ENCODE measurements at regions not wholly inside any gene's neighbourhood (a gene's known extent, or its start where the extent isn't known, plus 50 kb on each side); places are given as distances from the start of the nearest gene placed in this dataset.
"Not testable (repeated sequence)": the region's sequence is repeated elsewhere in the genome, so short reads cannot be mapped to it uniquely, and the experiment has no call there.

DNA sequence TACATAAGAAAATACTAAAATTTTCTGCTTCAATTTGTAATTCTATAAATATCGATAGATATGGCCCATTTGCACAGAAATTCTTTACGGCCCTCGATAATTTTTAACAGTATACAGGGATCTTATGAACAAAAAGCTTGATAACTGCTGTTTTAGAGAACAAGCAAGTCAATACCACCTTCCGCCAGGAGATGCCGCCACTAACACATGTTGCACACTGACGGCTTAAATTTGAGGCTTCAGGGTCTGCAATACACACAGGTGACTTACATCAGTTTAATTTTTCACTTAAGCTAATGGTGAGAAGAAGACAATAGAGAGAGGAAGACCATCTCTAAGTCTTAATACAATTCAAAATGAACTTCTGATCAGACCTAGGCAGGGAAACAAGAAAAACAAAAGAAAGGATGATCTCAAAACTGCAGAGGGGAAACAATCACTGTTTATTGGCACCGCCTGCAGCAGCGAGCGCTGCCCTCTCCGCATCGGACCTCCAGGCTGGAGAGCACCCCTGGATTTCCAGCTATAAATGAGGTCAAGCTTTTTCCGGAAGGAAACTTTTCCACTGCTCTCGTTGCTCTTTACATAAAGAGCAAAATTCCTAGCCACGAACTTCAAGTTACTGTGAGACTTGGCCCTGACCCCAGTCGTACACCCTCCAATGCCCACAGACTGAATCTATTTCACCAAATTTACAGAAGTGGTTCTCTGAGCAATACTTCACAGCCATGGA, 53.9 kb downstream of the OTOR start:
- ATAC-seq (peak; percentile 38), DNase-seq (peak in 1 of 2 donors; percentile 69)
- intact Hi-C loops (cut with DNase I, micrococcal nuclease) = loop anchor here in 1 of 2 donors (5.0 kb wide), 1 partner anchor 630 kb away; no protein-coding TSS in a partner anchor

DNA sequence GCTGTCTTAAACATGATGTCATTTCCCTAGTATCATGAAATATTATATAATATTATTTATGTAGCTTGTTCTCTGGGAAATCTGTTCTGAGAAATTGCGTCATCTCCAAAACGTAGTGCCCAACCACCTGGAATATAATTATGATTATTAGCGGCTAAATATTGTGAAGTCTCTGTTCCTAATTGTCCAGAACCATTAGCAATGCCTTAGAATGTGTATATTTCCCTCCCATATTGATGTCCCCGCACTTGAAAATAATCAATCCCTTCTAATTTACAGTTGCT, 54.4 kb downstream of the OTOR start:
- DNase-seq (no peak), ATAC-seq (no peak)
- intact Hi-C loops (cut with DNase I, micrococcal nuclease) = loop anchor here in 1 of 2 donors (5.0 kb wide), 1 partner anchor 630 kb away; no protein-coding TSS in a partner anchor

DNA sequence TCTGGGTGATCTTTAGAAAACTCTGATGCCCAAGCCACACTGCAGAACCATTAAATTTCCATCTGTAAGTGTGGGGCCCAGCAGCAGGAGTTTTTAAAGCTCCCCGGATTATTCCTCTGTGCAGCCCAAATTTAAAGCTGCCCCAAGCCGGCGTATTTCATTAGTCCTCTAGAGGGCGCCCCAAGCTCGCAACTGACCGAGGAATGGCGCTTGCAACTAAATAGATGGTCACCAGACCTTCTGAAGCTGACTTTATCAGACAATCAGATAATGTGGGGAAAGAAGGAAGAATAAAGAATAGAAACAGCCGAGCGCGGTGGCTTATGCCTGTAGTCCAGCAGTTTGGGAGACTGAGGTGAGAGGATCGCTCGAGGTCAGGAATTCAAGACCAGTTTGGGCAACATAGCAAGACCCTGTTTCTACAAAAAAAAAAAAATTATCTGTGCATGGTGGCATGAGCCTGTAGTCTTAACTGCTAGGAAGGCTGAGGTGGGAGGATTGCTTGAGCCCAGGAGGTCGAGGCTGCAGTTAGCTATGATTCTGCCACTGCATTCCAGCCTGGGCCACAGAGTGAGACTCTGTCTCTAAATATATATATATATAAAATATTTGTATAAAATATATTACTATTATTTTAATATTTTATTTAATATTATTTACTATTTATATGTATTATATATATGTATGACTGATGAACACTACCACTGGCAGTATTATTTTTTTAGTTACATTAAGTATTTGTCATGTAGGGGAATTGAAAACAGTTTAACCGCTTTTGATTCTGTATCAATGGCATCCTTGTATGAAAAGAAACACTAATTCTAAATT, 56.0 kb downstream of the OTOR start:
- intact Hi-C loops (cut with DNase I, micrococcal nuclease) = loop anchor here in 1 of 2 donors (5.0 kb wide), 1 partner anchor 628 kb away; no protein-coding TSS in a partner anchor
- no peak for ATAC-seq
- peak in 1 of 2 donors; percentile 51 for DNase-seq

DNA sequence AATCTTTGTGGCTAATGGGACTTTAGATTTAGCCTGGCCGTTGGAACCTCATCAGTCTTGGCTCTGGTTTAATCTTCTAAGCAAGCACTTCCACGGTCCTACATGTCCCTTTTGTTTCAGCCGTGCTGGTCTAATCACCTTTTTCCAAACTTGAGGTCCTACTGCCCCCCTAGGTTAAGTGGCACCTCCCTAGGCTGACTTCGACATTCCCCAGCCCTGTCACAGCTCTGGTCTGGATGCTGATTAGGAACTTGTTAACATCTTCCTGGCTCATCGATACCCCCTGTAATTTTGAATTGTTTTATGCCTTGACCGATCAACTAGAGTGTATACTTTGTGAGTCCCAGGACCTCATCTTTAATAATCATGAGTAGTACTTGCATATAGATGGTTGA, 56.6 kb downstream of the OTOR start:
- ATAC-seq (no peak), DNase-seq (no peak)
- intact Hi-C loops (cut with DNase I, micrococcal nuclease) = loop anchor here in 1 of 2 donors (5.0 kb wide), 1 partner anchor 628 kb away; no protein-coding TSS in a partner anchor

DNA sequence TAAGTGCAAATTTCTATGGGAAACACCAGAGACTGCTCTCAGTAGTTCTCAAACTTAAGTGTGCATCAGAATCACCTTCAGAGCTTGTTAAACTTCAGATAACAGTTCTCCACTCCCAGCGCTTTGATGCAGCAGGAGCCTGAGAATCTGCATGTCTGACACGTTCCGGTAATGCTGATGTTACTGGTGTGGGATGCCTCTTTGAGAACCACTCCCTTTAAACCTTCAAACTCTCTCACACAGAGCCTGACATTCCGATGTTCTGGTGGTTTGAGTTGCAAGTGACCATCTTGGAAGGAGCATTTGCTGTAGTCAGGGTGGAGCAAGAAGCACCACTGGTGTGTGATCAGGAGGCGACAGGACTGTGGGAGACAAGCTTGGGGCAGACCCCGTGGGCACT, 57.9 kb downstream of the OTOR start:
- ATAC-seq (no peak), DNase-seq (no peak)
- intact Hi-C loops (cut with DNase I, micrococcal nuclease) = no loop called here

DNA sequence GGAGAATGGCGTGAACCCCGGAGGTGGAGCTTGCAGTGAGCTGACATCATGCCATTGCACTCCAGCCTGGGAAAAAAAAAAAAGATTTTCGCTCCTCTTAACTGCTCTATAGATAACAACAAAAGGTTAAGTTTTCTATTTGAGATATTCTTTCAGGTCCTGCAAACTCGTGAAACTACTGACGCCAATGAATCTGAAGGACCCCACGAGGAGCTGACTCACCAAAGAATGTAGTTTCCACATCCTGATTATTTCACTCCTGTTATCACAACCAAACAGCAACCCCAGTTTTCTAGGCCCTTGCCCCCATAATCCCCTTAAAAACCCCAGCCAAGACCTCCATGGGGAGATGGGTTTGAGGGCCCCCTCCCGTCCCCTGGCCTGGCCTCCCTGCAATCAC, 58.7 kb downstream of the OTOR start:
- ATAC-seq = no peak
- DNase-seq = no peak
- intact Hi-C loops (cut with DNase I, micrococcal nuclease) = no loop called here

DNA sequence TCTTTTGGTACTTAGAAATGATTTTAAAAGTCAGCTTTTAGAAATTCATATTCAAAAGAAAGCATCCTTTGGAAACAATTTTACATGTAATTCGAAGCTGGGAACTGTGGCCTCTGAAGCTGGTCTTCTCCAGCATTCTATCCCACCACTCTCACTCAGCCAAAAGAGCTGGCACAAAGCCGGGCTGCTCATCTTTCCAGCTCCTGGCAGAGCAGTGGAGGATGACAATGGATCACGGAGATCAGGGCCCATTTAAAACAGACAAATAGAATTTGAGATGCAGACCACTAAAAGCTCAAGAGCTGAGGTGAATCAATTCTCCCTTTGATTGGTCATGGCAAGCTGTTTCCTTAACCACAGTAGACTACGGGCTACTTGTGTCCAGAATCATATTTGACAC, 60.6 kb downstream of the OTOR start:
- no peak for ATAC-seq
- intact Hi-C loops (cut with DNase I, micrococcal nuclease) = no loop called here

DNA sequence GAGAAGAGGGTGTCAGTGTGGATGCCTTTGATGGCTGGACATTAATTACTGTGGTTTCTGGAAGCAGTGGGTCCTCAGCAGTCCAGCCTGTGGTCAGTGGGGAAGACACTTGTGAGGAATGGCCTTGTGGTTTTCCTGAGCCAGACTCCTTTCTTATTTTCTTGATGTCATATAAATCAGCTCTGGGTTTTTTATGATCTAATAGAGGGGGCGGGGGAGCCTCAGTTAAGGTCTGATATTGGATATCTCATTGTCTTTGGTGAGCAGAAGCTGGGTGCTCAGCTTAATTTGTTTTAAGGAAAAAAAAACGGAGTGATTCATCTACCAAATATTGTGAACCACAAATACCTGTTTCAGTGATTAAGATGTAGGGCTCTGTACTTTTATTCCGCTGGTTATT, 62.1 kb downstream of the OTOR start:
- no peak for DNase-seq
- intact Hi-C loops (cut with DNase I, micrococcal nuclease) = no loop called here
- no peak for ATAC-seq

More for the DNA sequence above, 60.6 kb downstream of the OTOR start:
- no peak for DNase-seq

DNA sequence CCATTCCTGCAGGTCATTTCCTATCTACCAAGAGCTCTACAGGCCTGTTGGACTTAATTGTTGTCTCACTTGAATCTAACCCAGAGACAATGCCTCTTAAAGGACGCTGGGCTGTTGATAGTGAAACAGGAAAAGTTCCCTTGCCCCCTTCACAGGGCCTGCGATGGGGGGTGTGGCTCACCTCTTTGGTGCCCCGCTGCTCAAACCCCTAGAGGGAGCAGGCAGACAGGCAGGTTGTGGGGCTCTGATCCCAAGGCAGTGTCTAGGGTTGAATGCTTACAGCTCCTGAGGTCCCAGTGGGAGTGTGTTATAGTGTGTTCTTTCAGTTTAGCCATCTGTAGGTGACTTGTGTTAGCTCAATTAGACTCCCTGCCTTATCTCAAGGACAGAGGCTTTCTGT, 68.0 kb downstream of the OTOR start:
- ATAC-seq = no peak

DNA sequence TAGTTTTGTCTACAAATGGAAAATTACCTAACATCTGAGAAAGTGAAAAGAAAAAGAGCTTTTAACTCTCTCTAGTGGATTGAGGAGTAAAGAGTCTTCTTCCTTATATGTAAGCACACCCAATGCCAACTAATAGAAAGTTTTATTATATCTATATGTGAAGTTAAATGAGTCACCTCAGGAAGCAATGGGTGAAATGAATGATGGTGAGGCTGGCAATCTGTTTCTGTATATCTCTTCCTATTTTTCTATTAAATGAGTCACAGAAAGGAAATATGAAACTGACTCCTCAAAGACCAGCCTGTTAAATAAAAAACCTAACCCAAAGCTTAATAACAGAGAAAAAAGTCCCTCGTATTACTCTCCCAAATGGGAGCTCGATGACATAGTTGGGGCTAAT, 71.3 kb downstream of the OTOR start:
- ATAC-seq (no peak), DNase-seq (no peak)
- intact Hi-C loops (cut with DNase I, micrococcal nuclease) = no loop called here

More for the DNA sequence above, 68.0 kb downstream of the OTOR start:
- DNase-seq = no peak
- intact Hi-C loops (cut with DNase I, micrococcal nuclease) = no loop called here

DNA sequence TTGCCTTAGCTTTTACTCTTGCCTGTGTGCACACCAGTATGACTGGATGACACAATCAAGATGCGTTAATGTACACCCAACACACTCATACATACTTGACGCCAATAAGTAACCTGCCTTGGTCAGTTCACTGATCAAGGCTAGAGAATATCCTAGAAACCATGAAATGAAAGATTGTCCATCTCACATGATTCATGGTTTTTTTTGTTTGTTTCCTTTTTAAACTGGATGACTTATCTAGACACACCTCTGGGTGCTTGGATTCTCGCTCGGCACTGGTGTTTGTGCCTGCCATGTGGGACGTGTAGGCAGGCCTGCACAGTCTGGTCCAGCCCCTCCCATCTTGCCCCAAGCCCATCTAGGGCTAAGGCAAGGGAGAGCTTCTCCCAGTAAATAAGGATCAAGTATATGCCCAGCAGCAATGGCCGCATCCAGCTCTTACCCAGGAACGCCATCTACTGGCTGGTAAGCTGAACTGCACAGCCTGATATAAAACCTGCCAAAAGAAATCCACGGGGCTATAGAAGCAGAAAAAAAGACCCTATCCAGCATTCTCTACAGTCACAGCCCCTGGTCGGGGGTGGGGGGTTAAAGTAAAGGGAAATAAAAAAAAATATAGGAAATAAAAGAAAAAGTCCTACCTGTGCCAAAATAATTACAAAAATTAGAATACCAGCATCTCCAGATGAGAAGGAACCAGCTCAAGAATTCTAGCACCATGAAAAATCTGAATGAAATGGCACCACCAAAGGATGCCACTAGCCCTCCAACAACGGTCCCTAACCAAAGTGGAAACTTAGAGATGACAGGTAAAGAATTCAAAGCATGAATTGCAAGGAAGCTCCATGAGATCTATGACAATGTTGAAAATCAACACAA, 73.3 kb downstream of the OTOR start:
- DNase-seq = no peak
- ATAC-seq = peak; percentile 48

DNA sequence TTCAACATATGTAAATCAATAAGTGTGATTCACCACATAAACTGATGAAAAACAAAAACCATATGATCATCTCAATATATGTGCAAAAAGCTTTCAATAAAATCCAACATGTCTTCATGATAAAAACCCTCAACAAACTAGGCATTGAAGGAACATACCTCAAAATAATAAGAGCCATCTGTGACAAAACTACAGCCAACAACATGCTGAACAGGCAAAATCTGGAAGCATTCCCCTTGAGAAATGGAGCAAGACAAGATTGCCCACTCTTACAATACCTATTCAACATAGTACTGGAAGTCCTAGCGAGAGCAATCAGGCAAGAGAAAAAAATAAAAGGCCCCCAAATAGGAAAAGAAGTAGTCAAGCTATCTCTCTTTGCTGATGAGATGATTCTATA, 76.5 kb downstream of the OTOR start:
- no peak for ATAC-seq
- no peak for DNase-seq
- intact Hi-C loops (cut with DNase I, micrococcal nuclease) = no loop called here

More for the DNA sequence above, 73.3 kb downstream of the OTOR start:
- intact Hi-C loops (cut with DNase I, micrococcal nuclease) = no loop called here

DNA sequence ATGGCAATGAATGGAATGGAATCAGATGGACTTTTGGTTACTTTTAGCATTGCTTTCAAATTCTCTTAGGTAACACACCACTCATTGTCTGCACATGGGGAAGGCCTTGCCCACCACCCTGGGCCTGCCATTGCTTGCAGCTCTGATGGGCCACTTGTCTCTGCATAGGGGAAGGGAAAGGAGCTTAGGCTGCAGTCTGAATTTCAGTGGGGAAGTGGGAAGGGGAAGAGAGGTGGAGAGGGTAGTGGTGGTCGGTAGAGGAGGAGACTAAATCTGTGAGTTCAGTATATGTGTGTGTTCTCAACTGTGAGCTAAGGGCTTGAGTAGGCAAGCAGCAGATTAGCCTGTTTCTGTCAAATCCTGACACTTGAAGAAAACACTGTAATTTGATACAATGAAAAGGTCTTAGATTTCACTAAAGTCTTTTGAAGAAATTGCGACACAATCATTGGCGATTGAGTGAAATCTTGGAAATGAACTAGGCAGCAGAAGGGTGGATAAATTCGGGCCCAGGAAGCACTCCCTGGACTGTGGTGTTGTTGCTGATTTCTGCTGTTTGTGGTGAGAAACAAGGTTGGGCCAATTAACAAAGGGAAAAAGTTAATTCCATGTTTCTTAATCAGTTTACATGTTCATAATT, 80.6 kb downstream of the OTOR start:
- no peak for ATAC-seq
- intact Hi-C loops (cut with DNase I, micrococcal nuclease) = no loop called here

DNA sequence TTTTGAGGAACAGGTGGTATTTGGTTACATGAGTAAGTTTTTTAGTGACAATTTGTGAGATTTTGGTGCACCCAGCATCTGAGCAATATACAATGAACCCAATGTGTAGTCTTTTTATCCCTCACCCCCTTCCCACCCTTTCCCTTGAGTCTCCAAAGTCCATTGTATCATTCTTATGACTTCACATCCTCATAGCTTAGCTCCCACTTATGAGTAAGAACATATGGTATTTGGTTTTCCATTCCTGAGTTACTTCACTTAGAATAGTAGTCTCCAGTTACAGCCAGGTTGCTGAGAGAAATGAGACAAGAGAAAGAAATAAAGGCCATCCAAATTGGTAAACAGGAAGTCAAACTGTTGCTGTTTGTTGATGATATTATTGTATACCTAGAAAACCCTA, 87.5 kb downstream of the OTOR start:
- ATAC-seq; DNase-seq; intact Hi-C loops (cut with DNase I, micrococcal nuclease): not testable (repeated sequence)

More for the DNA sequence above, 80.6 kb downstream of the OTOR start:
- DNase-seq = no peak

DNA sequence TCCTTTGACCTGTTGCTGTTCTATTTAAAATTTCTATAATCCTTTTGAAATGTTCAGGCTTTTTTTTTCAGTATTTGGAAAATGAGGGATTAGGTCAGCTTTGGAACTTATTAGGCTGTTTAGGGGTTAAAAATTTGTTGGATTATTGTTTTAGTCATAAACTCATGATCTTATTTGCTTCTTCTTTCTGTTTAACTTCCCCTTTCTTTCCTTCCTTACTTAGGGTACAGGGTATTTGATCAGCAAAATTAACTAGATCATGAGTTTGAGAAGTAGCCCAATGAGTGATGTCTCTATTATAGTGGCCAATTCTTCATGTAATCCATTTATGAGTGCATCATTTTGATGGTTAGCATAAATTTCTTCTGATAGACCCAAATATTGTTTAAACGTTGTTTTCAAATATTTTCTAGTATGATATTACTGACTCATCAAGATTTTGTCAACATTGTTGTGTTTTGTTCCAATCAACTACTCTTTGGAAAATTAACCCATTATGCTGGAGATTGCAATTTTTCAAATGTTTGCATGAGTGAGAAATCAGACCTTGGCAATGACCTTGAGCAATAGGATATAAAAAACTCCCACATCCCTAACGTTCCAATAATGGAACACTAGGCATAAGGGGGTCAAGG, 94.4 kb downstream of the OTOR start:
- no peak for DNase-seq
- no peak for ATAC-seq
- intact Hi-C loops (cut with DNase I, micrococcal nuclease) = no loop called here

DNA sequence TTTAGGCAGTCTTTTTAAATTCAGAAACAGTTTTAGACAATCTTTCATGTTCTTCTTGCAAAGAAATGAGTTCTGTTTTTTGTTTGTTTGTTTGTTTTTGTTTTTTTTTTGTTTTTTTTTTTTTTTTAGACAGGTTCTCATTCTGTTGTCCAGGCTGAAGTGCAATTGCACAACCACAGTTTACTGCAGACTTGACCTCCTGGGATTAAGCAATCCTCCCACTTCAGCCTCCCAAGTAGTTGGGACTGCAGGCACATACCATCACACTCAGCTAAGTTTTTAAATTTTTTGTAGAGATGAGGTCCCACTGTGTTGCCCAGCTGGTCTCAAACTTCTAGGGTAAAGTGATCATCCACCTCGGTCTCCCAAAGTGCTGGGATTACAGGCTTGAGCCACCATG, 96.2 kb downstream of the OTOR start:
- intact Hi-C loops (cut with DNase I, micrococcal nuclease) = no loop called here
- DNase-seq = no peak
- no peak for ATAC-seq

DNA sequence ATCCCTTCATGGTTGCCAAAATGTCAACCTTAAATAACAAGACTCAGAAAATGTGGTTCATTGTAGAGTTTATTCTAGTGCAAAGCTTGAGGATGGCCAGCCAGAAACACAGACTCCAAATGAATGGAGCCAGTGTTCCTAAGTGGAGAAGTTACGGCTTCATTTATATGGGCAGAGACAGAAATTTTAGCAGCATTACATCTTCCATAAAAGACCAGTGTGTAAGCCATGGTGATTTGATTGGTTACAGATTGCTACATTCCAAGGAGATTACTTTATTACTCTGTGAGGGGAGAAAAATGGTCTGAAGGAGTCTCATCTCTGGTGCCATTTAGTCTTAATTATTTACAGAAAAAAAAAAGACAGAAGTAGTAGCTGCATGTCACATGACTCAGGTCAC, 97.8 kb downstream of the OTOR start:
- DNase-seq (no peak), ATAC-seq (no peak)
- intact Hi-C loops (cut with DNase I, micrococcal nuclease) = no loop called here

DNA sequence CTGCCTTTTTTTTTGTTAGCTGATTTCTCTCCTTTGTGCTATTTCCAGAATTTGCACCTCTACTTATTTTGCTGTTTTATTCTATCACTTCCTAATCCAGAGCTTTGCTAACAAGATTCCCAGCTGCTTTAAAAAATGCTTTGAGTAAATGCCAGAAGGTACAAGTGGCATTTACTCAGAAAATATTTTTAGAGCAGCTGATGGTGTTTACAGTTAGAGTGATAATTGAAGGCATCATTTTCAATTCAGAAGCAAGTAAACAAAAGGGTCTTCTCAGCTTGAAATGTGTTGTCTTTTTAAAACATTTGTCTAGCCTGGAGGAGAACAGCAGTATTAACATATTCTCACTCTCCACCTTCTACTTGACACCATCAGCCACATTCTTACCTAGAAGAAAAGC, 99.9 kb downstream of the OTOR start:
- intact Hi-C loops (cut with DNase I, micrococcal nuclease) = no loop called here
- ATAC-seq (no peak), DNase-seq (no peak)
